HG03135 (cell line): ENCODE measurements at regions not wholly inside any gene's neighbourhood (a gene's known extent, or its start where the extent isn't known, plus 50 kb on each side); places are given as distances from the start of the nearest gene placed in this dataset.
"Not testable (repeated sequence)": the region's sequence is repeated elsewhere in the genome, so short reads cannot be mapped to it uniquely, and the experiment has no call there.

Source experiments
- ATAC-seq: cut with Tn5 transposase; IDR thresholded peaks from one replicate; pipeline ENCODE4 v1.9.1; 2021; ENCODE audit warnings: mild to moderate bottlenecking, moderate library complexity; ENCODE audit not compliant: unreplicated experiment

- ATAC-seq: no peak
Measured at GRCh38 chr4:111228874-111229273, 606.0 kb upstream of the PITX2 start.

DNA sequence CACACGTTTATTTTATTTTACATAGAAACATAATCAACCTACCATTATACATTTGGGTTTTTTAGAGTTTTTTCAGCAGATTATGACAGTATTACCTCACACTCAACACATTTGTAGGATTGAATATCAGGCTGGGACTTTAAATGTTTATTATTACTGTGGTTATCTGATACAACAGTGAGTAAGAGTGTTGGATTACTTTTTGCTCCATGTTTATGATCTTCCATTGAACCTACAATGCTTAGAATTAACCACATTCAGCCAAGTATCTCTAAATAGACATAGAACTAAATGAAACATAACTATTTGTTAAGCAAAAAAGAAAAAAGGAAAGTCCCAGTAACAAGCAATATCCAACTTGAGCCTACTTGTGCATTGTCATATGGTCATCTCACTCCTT lies 607.4 kb upstream of the PITX2 start:
- no peak for ATAC-seq

- ATAC-seq: no peak
Measured at GRCh38 chr4:111231281-111231680, 608.4 kb upstream of the PITX2 start.

GRCh38 chr4:111234939-111235338 lies 612.1 kb upstream of the PITX2 start:
- no peak for ATAC-seq

GRCh38 chr4:111263836-111264235 lies 641.0 kb upstream of the PITX2 start:
- ATAC-seq: no peak

DNA sequence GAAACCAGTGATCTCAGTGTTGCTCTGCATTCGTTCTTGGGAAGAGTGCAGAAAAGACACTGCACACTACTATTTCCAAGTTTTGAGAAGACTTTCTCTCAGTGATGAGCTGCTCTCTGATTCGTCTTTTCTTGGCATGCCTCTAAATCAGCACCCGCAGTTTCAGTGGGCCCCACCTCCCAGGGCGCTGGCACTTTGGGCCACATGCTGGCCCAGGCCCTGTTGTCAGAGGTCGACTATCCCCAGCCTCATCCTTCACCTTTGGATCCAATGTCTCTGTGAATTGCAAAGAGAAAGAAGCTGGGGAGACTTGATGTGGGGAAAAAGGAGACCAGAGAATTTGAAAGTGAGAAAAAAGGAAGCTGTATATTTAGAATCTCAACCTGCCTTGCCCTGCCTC lies 644.1 kb upstream of the PITX2 start:
- ATAC-seq: no peak

GRCh38 chr4:111267786-111268185 lies 644.9 kb upstream of the PITX2 start:
- ATAC-seq: no peak

- ATAC-seq: no peak
Measured at GRCh38 chr4:111268769-111269414, 646.0 kb upstream of the PITX2 start.

DNA sequence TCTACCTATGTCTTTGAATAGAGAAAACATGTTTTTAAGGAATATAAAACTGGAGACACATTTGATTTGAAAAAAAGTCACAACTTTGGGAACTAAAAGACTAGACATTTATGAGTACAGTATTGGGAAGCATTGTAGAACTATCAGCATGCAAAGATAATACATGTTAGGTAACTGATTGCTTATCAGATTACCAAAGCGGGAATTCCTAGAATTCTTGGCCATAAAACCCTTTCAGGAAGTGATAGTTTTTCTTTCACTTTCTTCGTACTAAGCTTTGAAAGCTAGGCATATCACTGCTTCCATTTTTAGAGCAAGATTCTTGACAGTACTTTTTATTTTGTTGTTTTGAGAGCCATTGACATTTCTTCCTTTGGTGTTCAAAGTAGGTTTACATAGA lies 646.6 kb upstream of the PITX2 start:
- ATAC-seq: no peak

- no peak for ATAC-seq
Measured at GRCh38 chr4:111274060-111274459, 651.2 kb upstream of the PITX2 start.

GRCh38 chr4:111274486-111274885 lies 651.6 kb upstream of the PITX2 start:
- ATAC-seq: no peak

DNA sequence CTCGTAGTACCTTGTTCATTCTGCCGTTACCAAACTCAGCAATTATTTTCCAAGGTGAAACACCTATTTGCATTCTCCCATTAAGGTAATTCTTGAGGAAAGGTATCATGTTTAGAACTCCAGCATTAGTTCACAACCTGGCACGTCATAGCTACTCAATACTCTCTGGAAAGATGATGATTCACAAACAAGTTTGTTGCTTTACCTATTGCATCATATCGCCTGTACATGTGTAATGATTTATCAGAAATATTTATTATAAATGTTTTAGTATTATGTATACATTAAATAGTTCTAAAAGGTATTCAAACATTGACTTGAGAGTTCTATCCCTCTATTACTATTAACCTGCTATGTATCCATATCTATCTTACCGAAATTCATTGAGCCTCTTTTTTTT lies 658.3 kb upstream of the PITX2 start:
- ATAC-seq: no peak

DNA sequence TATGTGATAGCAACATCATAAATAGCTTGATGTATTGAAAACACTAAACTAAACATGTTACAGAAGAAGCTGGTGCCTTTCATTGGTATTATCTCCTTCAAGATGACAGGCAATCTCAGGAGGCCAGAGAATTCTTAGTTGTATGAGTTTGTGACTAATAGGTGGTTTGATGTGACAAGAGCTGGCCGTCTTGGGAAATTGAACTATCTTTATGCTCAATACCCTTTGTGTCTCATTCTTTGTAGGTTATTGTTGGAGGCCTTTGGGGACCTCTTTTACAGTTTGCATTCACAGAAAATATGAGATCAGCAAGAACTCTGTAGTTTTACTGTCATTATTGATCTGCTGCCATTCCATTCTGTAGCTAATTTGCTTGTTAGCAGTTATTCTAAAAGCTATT lies 659.2 kb upstream of the PITX2 start:
- no peak for ATAC-seq

DNA sequence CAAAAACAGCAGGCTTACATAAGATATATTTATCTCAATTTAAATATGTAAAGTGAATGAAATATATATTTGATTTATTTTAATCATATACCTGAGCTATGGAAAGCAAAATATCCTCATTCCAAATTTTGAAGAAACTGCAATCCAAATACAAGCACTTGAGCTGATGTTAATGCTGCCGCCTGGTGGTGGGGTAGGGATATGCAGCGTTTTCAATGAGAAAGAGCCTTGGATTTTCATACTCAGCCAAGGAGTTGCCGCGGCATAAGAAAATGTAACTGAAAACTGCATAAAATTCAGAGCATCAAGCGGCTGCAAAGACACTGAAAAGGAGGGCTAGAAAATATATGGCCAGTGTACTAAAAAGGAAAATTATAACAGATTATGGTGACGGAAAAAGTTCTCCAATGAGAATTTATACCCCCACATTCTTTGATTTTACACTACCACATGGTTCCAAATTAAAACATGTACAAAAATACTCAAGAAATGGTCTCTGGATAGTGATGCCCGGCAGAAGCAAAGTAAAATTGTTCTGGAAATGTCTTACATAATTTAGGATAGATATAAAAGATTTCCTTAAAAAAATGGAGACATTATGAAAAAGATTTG lies 660.3 kb upstream of the PITX2 start:
- no peak for ATAC-seq

GRCh38 chr4:111296466-111296865 lies 673.6 kb upstream of the PITX2 start:
- ATAC-seq: no peak

GRCh38 chr4:111303806-111304205 lies 680.9 kb upstream of the PITX2 start:
- no peak for ATAC-seq

GRCh38 chr4:111323496-111323895 lies 700.6 kb upstream of the PITX2 start:
- no peak for ATAC-seq

GRCh38 chr4:111323916-111324315 lies 701.0 kb upstream of the PITX2 start:
- no peak for ATAC-seq

DNA sequence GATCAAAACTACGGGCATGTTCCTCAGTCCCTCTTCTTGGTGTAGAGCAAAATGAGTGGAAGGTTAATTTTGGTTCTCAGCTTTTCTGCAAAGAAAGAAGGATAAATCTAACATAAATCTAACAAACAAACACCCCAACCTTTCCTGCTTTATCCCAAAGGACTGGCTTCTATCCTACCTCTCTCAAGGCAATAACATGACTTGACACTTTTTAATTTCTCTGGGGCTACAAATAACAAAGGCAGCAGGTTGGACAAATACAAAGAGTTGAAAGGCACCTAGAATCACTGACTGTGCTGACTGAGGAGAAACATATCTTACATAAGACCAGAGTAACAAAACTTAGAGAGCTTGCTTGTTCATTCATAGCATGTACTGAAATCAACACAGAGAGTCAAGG lies 703.6 kb upstream of the PITX2 start:
- ATAC-seq: no peak

GRCh38 chr4:111330786-111331185 lies 707.9 kb upstream of the PITX2 start:
- ATAC-seq: no peak

GRCh38 chr4:111334361-111334760 lies 711.5 kb upstream of the PITX2 start:
- ATAC-seq: no peak

- ATAC-seq: not testable (repeated sequence)
Measured at GRCh38 chr4:111337186-111337876, 714.5 kb upstream of the PITX2 start.
